SK-N-SH treated with all-trans-retinoic acid at 6 μM for 48 hours (cell line): ENCODE measurements at regions not wholly inside any gene's neighbourhood (a gene's known extent, or its start where the extent isn't known, plus 50 kb on each side); places are given as distances from the start of the nearest gene placed in this dataset.

ENCODE experiments used
- ATAC-seq: fragments of 200-7000 bp; cut with Tn5 transposase; 3 replicates; pipeline ENCODE4 v1.9.1; 2020; ENCODE audit warnings: mild to moderate bottlenecking, moderate library complexity
- ARNTL ChIP-seq: fragments of 450-650 bp; formaldehyde crosslinking; IDR thresholded peaks from 2 replicates; pipeline ENCODE4 v1.5.0; 2020; ENCODE audit warnings: low read depth, mild to moderate bottlenecking, moderate library complexity, borderline replicate concordance
- BACH2 ChIP-seq: fragments of 250-450 bp; sonication (Bioruptor Pico); IDR thresholded peaks from 2 replicates; pipeline ENCODE4 v1.9.0; 2021; ENCODE audit warnings: mild to moderate bottlenecking, borderline replicate concordance
- CSDC2 ChIP-seq: fragments of 250-450 bp; sonication (Bioruptor Pico); IDR thresholded peaks from 2 replicates; pipeline ENCODE4 v1.5.0; 2020; ENCODE audit warnings: mild to moderate bottlenecking, moderate library complexity
- ESRRG ChIP-seq: fragments of 250-450 bp; sonication (Bioruptor Pico); IDR thresholded peaks from 2 replicates; pipeline ENCODE4 v1.6.1; 2021; ENCODE audit warnings: mild to moderate bottlenecking
- ISL1 ChIP-seq: fragments of 250-450 bp; sonication (Bioruptor Pico); IDR thresholded peaks from 2 replicates; pipeline ENCODE4 v2.1.2; 2022; ENCODE audit warnings: mild to moderate bottlenecking, moderate library complexity
- OSR1 ChIP-seq: fragments of 250-450 bp; sonication (Bioruptor Pico); IDR thresholded peaks from 2 replicates; pipeline ENCODE4 v1.8.0; 2022; ENCODE audit warnings: moderate library complexity, mild to moderate bottlenecking, inconsistent platforms
- RARB ChIP-seq: fragments of 250-450 bp; sonication (Bioruptor Pico); IDR thresholded peaks from 2 replicates; pipeline ENCODE4 v1.8.0; 2021; ENCODE audit warnings: mild to moderate bottlenecking, moderate library complexity
- SNAI2 ChIP-seq: fragments of 250-450 bp; sonication (Bioruptor Pico); IDR thresholded peaks from 2 replicates; pipeline ENCODE4 v1.5.0; 2020; ENCODE audit warnings: mild to moderate bottlenecking, moderate library complexity
- TCF4 ChIP-seq: fragments of 250-450 bp; sonication (Bioruptor Pico); IDR thresholded peaks from 2 replicates; pipeline ENCODE4 v1.8.0; 2021; ENCODE audit warnings: mild to moderate bottlenecking, moderate library complexity, borderline replicate concordance
- TOX ChIP-seq: fragments of 250-450 bp; sonication (Bioruptor Pico); IDR thresholded peaks from 2 replicates; pipeline ENCODE4 v1.8.0; 2021; ENCODE audit warnings: mild to moderate bottlenecking, moderate library complexity, borderline replicate concordance
- ZC3H10 ChIP-seq: fragments of 250-450 bp; sonication (Bioruptor Pico); IDR thresholded peaks from 2 replicates; pipeline ENCODE4 v1.5.1; 2021; ENCODE audit warnings: mild to moderate bottlenecking, moderate library complexity
- ZFP3 ChIP-seq: fragments of 250-450 bp; sonication (Bioruptor Pico); IDR thresholded peaks from 2 replicates; pipeline ENCODE4 v1.5.0; 2020; ENCODE audit warnings: mild to moderate bottlenecking, moderate library complexity
- ZFP30 ChIP-seq: fragments of 450-650 bp; formaldehyde crosslinking; IDR thresholded peaks from 2 replicates; pipeline ENCODE4 v1.5.0; 2022; ENCODE audit warnings: mild to moderate bottlenecking, moderate library complexity
- ZNF565 ChIP-seq: fragments of 450-650 bp; formaldehyde crosslinking; conservative IDR thresholded peaks from 2 replicates; pipeline ENCODE4 v1.5.0; 2020; ENCODE audit warnings: low read depth, mild to moderate bottlenecking, moderate library complexity
- ZNF70 ChIP-seq: fragments of 450-650 bp; formaldehyde crosslinking; IDR thresholded peaks from 2 replicates; pipeline ENCODE4 v1.5.0; 2020; ENCODE audit warnings: mild to moderate bottlenecking, moderate library complexity
- TF ChIP-seq, protein P1 (sequence below): fragments of 250-450 bp; sonication (Bioruptor Pico); IDR thresholded peaks from 2 replicates; pipeline ENCODE4 v1.5.0; 2020; ENCODE audit warnings: mild to moderate bottlenecking, moderate library complexity
- TF ChIP-seq, protein P2 (sequence below): fragments of 250-450 bp; sonication (Bioruptor Pico); IDR thresholded peaks from 2 replicates; pipeline ENCODE4 v1.8.0; 2020; ENCODE audit warnings: mild to moderate bottlenecking, moderate library complexity, borderline replicate concordance
- TF ChIP-seq, protein P3 (sequence below): fragments of 250-450 bp; sonication (Bioruptor Pico); IDR thresholded peaks from 2 replicates; pipeline ENCODE4 v1.5.1; 2021; ENCODE audit warnings: mild to moderate bottlenecking, moderate library complexity
- TF ChIP-seq, protein P4 (sequence below): fragments of 250-450 bp; sonication (Bioruptor Pico); IDR thresholded peaks from 2 replicates; pipeline ENCODE4 v1.8.0; 2021; ENCODE audit warnings: low read depth, mild to moderate bottlenecking, moderate library complexity, borderline replicate concordance
- TF ChIP-seq, protein P5 (sequence below): fragments of 250-450 bp; sonication (Bioruptor Pico); IDR thresholded peaks from 2 replicates; pipeline ENCODE4 v1.5.1; 2020; ENCODE audit warnings: low read depth, mild to moderate bottlenecking, moderate library complexity

DNA sequence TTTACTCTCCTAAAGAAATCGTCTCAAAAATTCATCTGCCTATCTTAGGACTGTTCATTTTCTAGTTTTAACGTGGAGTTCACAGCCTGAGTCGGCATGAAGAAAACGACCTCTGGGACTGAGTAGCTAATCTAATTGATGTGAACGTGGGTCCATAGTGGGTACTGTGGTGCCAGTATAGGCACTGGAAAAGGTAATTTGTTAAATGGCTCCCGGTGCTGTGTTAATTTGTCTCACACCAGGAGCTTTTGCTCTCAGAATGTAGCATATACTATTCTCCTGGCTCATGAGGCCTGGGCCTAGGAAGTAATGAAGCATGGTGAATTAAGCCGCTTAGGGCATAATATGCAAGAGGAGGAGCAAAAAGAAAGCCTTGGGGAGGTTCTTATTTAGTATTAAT, 414.4 kb upstream of the NXPH2 start:
- TF ChIP-seq, protein P1, sequence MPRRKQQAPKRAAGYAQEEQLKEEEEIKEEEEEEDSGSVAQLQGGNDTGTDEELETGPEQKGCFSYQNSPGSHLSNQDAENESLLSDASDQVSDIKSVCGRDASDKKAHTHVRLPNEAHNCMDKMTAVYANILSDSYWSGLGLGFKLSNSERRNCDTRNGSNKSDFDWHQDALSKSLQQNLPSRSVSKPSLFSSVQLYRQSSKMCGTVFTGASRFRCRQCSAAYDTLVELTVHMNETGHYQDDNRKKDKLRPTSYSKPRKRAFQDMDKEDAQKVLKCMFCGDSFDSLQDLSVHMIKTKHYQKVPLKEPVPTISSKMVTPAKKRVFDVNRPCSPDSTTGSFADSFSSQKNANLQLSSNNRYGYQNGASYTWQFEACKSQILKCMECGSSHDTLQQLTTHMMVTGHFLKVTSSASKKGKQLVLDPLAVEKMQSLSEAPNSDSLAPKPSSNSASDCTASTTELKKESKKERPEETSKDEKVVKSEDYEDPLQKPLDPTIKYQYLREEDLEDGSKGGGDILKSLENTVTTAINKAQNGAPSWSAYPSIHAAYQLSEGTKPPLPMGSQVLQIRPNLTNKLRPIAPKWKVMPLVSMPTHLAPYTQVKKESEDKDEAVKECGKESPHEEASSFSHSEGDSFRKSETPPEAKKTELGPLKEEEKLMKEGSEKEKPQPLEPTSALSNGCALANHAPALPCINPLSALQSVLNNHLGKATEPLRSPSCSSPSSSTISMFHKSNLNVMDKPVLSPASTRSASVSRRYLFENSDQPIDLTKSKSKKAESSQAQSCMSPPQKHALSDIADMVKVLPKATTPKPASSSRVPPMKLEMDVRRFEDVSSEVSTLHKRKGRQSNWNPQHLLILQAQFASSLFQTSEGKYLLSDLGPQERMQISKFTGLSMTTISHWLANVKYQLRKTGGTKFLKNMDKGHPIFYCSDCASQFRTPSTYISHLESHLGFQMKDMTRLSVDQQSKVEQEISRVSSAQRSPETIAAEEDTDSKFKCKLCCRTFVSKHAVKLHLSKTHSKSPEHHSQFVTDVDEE (CRISPR knock-in tag) = no peak
- no peak for TF ChIP-seq SNAI2 (CRISPR knock-in tag)
- no peak for TF ChIP-seq ZNF565 (CRISPR knock-in tag)
- TF ChIP-seq OSR1 (CRISPR knock-in tag) = no peak
- no peak for TF ChIP-seq CSDC2 (CRISPR knock-in tag)
- no peak for TF ChIP-seq ZFP30 (CRISPR knock-in tag)
- TF ChIP-seq ESRRG (CRISPR knock-in tag) = no peak
- no peak for TF ChIP-seq ZNF70 (CRISPR knock-in tag)
- no peak for TF ChIP-seq TCF4 (CRISPR knock-in tag)
- TF ChIP-seq, protein P2, sequence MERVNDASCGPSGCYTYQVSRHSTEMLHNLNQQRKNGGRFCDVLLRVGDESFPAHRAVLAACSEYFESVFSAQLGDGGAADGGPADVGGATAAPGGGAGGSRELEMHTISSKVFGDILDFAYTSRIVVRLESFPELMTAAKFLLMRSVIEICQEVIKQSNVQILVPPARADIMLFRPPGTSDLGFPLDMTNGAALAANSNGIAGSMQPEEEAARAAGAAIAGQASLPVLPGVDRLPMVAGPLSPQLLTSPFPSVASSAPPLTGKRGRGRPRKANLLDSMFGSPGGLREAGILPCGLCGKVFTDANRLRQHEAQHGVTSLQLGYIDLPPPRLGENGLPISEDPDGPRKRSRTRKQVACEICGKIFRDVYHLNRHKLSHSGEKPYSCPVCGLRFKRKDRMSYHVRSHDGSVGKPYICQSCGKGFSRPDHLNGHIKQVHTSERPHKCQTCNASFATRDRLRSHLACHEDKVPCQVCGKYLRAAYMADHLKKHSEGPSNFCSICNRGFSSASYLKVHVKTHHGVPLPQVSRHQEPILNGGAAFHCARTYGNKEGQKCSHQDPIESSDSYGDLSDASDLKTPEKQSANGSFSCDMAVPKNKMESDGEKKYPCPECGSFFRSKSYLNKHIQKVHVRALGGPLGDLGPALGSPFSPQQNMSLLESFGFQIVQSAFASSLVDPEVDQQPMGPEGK (CRISPR knock-in tag) = no peak
- no peak for TF ChIP-seq ISL1 (CRISPR knock-in tag)
- TF ChIP-seq BACH2 (CRISPR knock-in tag) = no peak
- TF ChIP-seq, protein P3, sequence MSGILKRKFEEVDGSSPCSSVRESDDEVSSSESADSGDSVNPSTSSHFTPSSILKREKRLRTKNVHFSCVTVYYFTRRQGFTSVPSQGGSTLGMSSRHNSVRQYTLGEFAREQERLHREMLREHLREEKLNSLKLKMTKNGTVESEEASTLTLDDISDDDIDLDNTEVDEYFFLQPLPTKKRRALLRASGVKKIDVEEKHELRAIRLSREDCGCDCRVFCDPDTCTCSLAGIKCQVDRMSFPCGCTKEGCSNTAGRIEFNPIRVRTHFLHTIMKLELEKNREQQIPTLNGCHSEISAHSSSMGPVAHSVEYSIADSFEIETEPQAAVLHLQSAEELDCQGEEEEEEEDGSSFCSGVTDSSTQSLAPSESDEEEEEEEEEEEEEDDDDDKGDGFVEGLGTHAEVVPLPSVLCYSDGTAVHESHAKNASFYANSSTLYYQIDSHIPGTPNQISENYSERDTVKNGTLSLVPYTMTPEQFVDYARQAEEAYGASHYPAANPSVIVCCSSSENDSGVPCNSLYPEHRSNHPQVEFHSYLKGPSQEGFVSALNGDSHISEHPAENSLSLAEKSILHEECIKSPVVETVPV (CRISPR knock-in tag) = no peak
- no peak for TF ChIP-seq ZFP3 (CRISPR knock-in tag)
- TF ChIP-seq TOX (CRISPR knock-in tag) = no peak
- TF ChIP-seq, protein P4, sequence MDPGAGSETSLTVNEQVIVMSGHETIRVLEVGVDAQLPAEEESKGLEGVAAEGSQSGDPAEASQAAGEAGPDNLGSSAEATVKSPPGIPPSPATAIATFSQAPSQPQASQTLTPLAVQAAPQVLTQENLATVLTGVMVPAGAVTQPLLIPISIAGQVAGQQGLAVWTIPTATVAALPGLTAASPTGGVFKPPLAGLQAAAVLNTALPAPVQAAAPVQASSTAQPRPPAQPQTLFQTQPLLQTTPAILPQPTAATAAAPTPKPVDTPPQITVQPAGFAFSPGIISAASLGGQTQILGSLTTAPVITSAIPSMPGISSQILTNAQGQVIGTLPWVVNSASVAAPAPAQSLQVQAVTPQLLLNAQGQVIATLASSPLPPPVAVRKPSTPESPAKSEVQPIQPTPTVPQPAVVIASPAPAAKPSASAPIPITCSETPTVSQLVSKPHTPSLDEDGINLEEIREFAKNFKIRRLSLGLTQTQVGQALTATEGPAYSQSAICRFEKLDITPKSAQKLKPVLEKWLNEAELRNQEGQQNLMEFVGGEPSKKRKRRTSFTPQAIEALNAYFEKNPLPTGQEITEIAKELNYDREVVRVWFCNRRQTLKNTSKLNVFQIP = no peak
- TF ChIP-seq, protein P5, sequence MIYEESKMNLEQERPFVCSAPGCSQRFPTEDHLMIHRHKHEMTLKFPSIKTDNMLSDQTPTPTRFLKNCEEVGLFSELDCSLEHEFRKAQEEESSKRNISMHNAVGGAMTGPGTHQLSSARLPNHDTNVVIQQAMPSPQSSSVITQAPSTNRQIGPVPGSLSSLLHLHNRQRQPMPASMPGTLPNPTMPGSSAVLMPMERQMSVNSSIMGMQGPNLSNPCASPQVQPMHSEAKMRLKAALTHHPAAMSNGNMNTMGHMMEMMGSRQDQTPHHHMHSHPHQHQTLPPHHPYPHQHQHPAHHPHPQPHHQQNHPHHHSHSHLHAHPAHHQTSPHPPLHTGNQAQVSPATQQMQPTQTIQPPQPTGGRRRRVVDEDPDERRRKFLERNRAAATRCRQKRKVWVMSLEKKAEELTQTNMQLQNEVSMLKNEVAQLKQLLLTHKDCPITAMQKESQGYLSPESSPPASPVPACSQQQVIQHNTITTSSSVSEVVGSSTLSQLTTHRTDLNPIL (CRISPR knock-in tag) = no peak
- no peak for ATAC-seq

DNA sequence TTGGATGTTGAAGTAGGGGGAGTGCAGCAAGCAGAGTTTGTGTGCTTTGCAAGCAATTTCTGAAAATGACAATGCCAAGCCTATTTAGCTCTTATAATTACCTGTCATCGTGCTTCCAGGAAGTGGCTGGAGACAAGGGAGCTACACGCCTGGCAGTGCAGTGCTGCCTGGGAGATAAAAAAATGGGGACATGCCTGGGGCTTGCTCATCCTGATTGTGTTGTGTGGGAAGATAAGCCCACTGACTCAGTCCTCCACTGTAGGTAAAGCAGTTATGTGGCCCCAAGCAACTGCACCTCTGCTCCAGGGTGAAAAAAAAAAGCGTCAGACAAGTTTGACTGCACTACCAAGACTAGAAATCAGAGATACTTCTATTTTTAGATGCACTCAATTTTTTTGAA, 396.9 kb upstream of the NXPH2 start:
- ATAC-seq = no peak

More for the DNA sequence above, 396.9 kb upstream of the NXPH2 start:
- TF ChIP-seq ISL1 (CRISPR knock-in tag) = no peak
- TF ChIP-seq ARNTL (CRISPR knock-in tag) = no peak
- TF ChIP-seq, protein P1 (CRISPR knock-in tag) = no peak
- no peak for TF ChIP-seq ZFP30 (CRISPR knock-in tag)
- TF ChIP-seq RARB (CRISPR knock-in tag) = no peak
- no peak for TF ChIP-seq BACH2 (CRISPR knock-in tag)
- TF ChIP-seq SNAI2 (CRISPR knock-in tag) = no peak
- TF ChIP-seq, protein P5 (CRISPR knock-in tag) = no peak
- no peak for TF ChIP-seq ZC3H10 (CRISPR knock-in tag)
- TF ChIP-seq ZNF70 (CRISPR knock-in tag) = no peak
- no peak for TF ChIP-seq ZNF565 (CRISPR knock-in tag)
- TF ChIP-seq, protein P2 (CRISPR knock-in tag) = no peak
